Transverse colon (tissue), 4 donors: ENCODE measurements at regions not wholly inside any gene's neighbourhood (a gene's known extent, or its start where the extent isn't known, plus 50 kb on each side); places are given as distances from the start of the nearest gene placed in this dataset.
A peak's percentile ranks its signal among the peaks of the same experiment; 100 is the strongest.

Source experiments
- DNase-seq: peaks from one replicate; pipeline ENCODE4 v3.0.0-alpha.2; 2019
- H3K27ac ChIP-seq, 4 donors: fragments of 200-600 bp; sonication (generic); 2 replicates each; pipeline ENCODE4 v1.5.1; 2016 to 2018; ENCODE audit warnings: inconsistent platforms in 4 of 4
- H3K27me3 ChIP-seq: fragments of 200-600 bp; sonication (generic); 2 replicates; pipeline ENCODE4 v1.5.1; 2017; ENCODE audit warnings: inconsistent platforms
- H3K36me3 ChIP-seq, 4 donors: fragments of 200-600 bp; sonication (generic); 2 replicates each; pipeline ENCODE4 v1.5.1; 2017 to 2019; ENCODE audit warnings: inconsistent platforms in 4 of 4
- H3K4me1 ChIP-seq, 4 donors: fragments of 200-600 bp; sonication (generic); 2 replicates each; pipeline ENCODE4 v1.5.1; 2017 to 2020; ENCODE audit warnings: inconsistent platforms in 4 of 4
- H3K4me3 ChIP-seq, 4 donors: fragments of 200-600 bp; sonication (generic); 1 replicate in 1 of 4; 2 replicates in 3 of 4; pipeline versions ENCODE4 v1.5.1 to v1.6.1; 2017 to 2019; ENCODE audit warnings: inconsistent platforms in 4 of 4
- H3K9me3 ChIP-seq, 2 donors: fragments of 200-600 bp; sonication (generic); 2 replicates each; pipeline ENCODE4 v1.5.1; 2017 to 2019; ENCODE audit warnings: inconsistent platforms in 2 of 2
- EP300 ChIP-seq: sonication (generic); formaldehyde crosslinking; IDR thresholded peaks from one replicate; pipeline ENCODE4 v1.6.1; 2017; ENCODE audit warnings: antibody characterized with exemption, low read depth
- POLR2A ChIP-seq: fragments of 450-650 bp; IDR thresholded peaks from one replicate; pipeline ENCODE4 v1.6.1; 2016; ENCODE audit warnings: antibody characterized with exemption, mild to moderate bottlenecking, moderate library complexity
- POLR2AphosphoS5 ChIP-seq, 3 donors: sonication (generic); formaldehyde crosslinking; IDR thresholded peaks; one replicate each; pipeline ENCODE4 v1.6.1; 2016; ENCODE audit warnings: antibody characterized with exemption in 3 of 3
- WGBS, 2 donors: methylation state at CpG; one replicate each; pipeline ENCODE4 v1.1.5; 2018; ENCODE audit warnings: low coverage in 1 of 2; 5-methylcytosine and 5-hydroxymethylcytosine counted together
- in situ Hi-C, 4 donors: fragments of 200-750 bp; cut with MboI; loops; one replicate each; pipeline versions ENCODE4 v1.15.0 to v1.15.1; 2017; ENCODE audit warnings: low sequenced_read_pairs in 3 of 4, low pct_ligation_motif_present in 1 of 4, low pct_unique_long_range_greater_than_20kb in 1 of 4
- intact Hi-C: fragments of 100-400 bp; cut with DNase I; formaldehyde crosslinking; loops from one replicate; pipeline ENCODE4 v1.15.1; 2023; ENCODE audit warnings: low total_unique reads
- TF ChIP-seq, protein P1 (sequence below), 5 experiments: fragments of 200-600 bp in 3 of 5; fragments of 450-650 bp in 2 of 5; sonication (generic) in 3 of 5; IDR thresholded peaks; 1 replicate in 2 of 5; 2 replicates in 3 of 5; pipeline ENCODE4 v1.5.1; 2016 to 2017; ENCODE audit warnings: antibody characterized with exemption in 5 of 5, inconsistent platforms in 3 of 5, mild to moderate bottlenecking in 2 of 5, moderate library complexity in 1 of 5

DNA sequence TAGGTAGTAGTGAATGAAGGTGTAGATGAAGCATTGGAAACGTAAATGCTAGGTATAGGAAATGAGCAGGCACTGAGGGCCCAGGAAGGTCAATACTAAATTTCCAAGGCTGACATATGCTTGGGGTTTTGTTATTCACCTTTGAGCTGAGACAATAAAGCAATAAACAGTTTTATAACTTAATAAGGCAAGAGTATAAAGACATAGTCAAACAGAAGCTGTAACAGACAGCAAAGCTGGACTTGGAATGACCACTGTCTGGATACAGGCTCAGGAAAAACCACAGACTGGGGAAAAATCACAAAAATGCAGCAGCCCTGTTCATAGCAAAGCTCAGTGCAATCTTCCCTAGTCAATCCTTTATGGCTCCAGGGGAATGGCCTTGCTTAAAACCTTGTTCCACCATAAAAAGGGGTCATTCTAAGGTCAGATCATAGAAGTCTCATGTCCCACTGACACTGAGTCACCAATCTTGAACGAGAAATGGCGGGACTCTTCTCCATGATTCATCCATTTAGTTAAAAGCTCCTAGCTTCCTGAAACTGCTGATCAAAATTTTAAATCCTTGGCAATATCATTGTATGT lies 493.3 kb downstream of the CMPK2 start:
- H3K36me3 ChIP-seq: no peaks in the 10 kb centered on the region
- 38 to 43% methylated on average over 1 to 3 of the region's 3 CpGs for WGBS, 2 donors
- H3K27ac ChIP-seq: peak overlapping the region; percentile 71 to 79 (median 74)
- H3K4me1 ChIP-seq: peaks cover 3 to 29% (median 8%) of the 10 kb centered on the region in 4 donors
- no peaks in the 10 kb centered on the region for H3K27me3 ChIP-seq
- intact Hi-C loops: no loop called here
- no peaks in the 10 kb centered on the region for H3K9me3 ChIP-seq
- in situ Hi-C loops: no loop called here
- peak; percentile 47 for DNase-seq
- TF ChIP-seq EP300 (no peak), POLR2AphosphoS5 (IDR thresholded peaks at IDR 0.05) (peak in 2 of 3 donors; percentile 14 to 64)
- H3K4me3 ChIP-seq: no peak overlapping the region

GRCh38 chr2:6381326-6381725 lies 484.4 kb downstream of the CMPK2 start:
- intact Hi-C loops: no loop called here
- 38 to 51% methylated on average over 2 of the region's 2 CpGs for WGBS, 2 donors

DNA sequence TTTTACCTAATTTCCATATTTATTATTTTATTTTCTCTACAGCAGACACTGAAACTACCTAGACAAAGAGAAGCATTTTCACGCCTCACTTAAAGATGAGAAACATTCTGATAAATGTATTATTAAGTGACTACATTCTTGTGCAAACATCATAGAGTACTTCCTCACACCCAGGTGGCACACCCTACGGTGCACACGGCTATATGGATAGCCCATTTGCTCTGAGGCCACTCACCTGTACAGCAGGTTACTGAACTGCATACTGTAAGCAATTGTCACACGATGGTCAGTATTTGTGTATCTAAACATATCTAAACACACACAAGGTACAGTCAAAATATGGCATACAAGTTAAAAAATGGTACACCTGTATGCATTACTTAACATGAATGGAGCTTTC lies 481.4 kb downstream of the CMPK2 start:
- no peak overlapping the region for H3K4me3 ChIP-seq
- no peaks in the 10 kb centered on the region for H3K4me1 ChIP-seq
- 59 to 68% methylated on average over 2 to 4 of the region's 4 CpGs for WGBS, 2 donors
- no peaks in the 10 kb centered on the region for H3K9me3 ChIP-seq
- intact Hi-C loops: no loop called here
- H3K36me3 ChIP-seq: no peaks in the 10 kb centered on the region
- no peak overlapping the region for H3K27ac ChIP-seq
- DNase-seq: peak; percentile 14
- TF ChIP-seq POLR2AphosphoS5 (IDR thresholded peaks at IDR 0.05) (no peak), EP300 (no peak), POLR2A (no peak)
- TF ChIP-seq, protein P1, sequence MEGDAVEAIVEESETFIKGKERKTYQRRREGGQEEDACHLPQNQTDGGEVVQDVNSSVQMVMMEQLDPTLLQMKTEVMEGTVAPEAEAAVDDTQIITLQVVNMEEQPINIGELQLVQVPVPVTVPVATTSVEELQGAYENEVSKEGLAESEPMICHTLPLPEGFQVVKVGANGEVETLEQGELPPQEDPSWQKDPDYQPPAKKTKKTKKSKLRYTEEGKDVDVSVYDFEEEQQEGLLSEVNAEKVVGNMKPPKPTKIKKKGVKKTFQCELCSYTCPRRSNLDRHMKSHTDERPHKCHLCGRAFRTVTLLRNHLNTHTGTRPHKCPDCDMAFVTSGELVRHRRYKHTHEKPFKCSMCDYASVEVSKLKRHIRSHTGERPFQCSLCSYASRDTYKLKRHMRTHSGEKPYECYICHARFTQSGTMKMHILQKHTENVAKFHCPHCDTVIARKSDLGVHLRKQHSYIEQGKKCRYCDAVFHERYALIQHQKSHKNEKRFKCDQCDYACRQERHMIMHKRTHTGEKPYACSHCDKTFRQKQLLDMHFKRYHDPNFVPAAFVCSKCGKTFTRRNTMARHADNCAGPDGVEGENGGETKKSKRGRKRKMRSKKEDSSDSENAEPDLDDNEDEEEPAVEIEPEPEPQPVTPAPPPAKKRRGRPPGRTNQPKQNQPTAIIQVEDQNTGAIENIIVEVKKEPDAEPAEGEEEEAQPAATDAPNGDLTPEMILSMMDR (IDR thresholded peaks at IDR 0.05): no peak
- H3K27me3 ChIP-seq: no peaks in the 10 kb centered on the region
- in situ Hi-C loops: no loop called here

More at GRCh38 chr2:6381326-6381725, 484.4 kb downstream of the CMPK2 start:
- Histone ChIP-seq H3K36me3 (no peaks in the 10 kb centered on the region), H3K27me3 (no peaks in the 10 kb centered on the region), H3K27ac (no peak overlapping the region), H3K4me3 (no peak overlapping the region), H3K9me3 (peaks cover 0 to 4% of the 10 kb centered on the region in 2 donors), H3K4me1 (no peaks in the 10 kb centered on the region)
- in situ Hi-C loops: no loop called here
- no peak for DNase-seq
- TF ChIP-seq POLR2A: no peak
- TF ChIP-seq, protein P1 (IDR thresholded peaks at IDR 0.05): no peak
- no peak for TF ChIP-seq EP300
- TF ChIP-seq POLR2AphosphoS5 (IDR thresholded peaks at IDR 0.05): no peak

- Histone ChIP-seq H3K36me3 (no peaks in the 10 kb centered on the region), H3K27me3 (no peaks in the 10 kb centered on the region), H3K4me3 (no peak overlapping the region), H3K9me3 (no peaks in the 10 kb centered on the region), H3K27ac (no peak overlapping the region), H3K4me1 (no peaks in the 10 kb centered on the region)
- intact Hi-C loops (no loop called here), in situ Hi-C loops (no loop called here)
- 84 to 87% methylated on average over 9 to 10 of the region's 10 CpGs for WGBS, 2 donors
- TF ChIP-seq POLR2A (no peak), EP300 (no peak), POLR2AphosphoS5 (IDR thresholded peaks at IDR 0.05) (no peak)
- TF ChIP-seq, protein P1 (IDR thresholded peaks at IDR 0.05): no peak
- no peak for DNase-seq
Observed at GRCh38 chr2:6392354-6392753, 473.4 kb downstream of the CMPK2 start.

DNA sequence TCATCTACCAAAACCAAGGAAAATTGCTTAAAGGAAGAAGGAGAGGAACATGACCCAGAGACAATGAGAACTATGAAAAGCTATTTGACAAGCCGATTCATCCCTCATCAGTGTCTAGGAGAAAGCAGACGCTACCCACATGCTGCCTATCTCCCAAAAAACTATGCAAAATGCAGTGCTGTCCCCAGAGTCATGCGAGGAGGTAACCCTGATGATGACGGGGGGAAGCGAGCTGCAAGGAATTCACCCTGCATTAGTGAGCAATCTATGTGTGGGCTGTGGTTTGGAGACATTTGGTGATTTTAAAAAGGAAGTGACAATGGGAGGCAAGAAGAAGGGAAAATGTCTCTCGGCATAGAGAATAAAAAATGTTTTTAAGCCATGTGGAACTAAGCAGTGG lies 472.7 kb downstream of the CMPK2 start:
- H3K4me3 ChIP-seq: no peak overlapping the region
- DNase-seq: no peak
- H3K27me3 ChIP-seq: no peaks in the 10 kb centered on the region
- no peaks in the 10 kb centered on the region for H3K4me1 ChIP-seq
- no peak overlapping the region for H3K27ac ChIP-seq
- H3K9me3 ChIP-seq: no peaks in the 10 kb centered on the region
- no peaks in the 10 kb centered on the region for H3K36me3 ChIP-seq
- WGBS, 2 donors: 60 to 77% methylated on average over 6 of the region's 6 CpGs
- no peak for TF ChIP-seq POLR2AphosphoS5 (IDR thresholded peaks at IDR 0.05)
- TF ChIP-seq POLR2A: no peak
- TF ChIP-seq, protein P1 (IDR thresholded peaks at IDR 0.05): no peak
- no peak for TF ChIP-seq EP300
- in situ Hi-C loops (no loop called here), intact Hi-C loops (no loop called here)
